ENCODE measurements at regions not wholly inside any gene's neighbourhood (a gene's known extent, or its start where the extent isn't known, plus 50 kb on each side); places are given as distances from the start of the nearest gene placed in this dataset.

DNA sequence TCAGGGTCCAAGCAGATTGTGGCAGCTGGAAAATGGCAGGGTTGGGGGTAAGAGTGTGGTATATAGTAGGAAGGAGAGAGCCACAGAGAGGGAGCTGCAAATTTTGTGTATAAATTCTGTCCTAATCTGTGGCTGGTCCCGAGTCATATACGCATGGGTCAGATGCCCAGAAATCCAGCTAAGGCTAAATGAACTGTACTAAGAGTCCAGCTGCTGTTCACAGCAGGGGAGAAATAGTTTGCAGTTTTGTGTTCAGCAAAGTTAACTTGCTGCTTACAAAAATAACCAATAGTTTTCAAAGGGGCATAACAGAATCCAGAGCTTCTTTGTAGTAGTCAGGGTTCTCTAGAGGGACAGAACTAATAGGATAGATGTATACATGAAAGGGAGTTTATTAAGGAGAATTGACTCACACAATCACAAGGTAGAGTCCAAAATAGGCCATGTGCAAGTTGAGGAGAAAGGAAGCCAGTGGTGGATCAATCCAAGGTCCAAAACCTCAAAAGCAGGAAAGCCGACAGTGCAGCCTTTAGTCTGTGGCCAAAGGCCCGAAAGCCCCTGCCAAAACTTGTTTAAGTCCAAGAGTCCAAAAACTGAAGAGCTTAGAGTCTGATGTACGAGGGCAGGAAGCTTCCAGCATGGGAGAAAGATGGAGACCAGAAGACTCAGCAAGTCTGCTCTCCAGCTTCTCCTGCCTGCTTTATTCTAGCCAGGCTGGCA is 146.1 kb upstream of the KBTBD8 start:
- DNase-seq (ENCODE audit: low spot score), result no peak

- no peak for DNase-seq (ENCODE audit: low spot score)
Measured at GRCh38 chr3:66854601-66855151, 143.4 kb upstream of the KBTBD8 start.

DNA sequence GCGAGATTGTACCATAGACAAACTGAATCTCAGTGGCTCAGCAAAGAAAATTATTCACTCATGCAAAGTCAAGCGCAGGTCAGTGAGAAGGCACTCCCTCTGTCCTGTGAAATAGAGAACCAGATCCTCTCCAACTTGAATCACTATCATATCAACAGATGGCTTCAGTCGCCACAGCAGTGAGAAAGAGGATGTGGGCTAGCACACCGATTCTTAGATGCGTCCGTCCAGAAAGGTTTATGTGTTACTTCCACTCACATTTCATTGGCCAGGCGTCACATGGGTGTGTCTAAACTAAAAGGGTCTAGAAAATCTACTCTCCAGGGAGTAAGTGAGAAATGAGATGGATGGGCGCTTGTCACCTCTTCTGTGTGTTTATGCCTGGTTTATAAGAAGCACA is 141.6 kb upstream of the KBTBD8 start:
- DNase-seq (ENCODE audit: low spot score), result no peak

DNA sequence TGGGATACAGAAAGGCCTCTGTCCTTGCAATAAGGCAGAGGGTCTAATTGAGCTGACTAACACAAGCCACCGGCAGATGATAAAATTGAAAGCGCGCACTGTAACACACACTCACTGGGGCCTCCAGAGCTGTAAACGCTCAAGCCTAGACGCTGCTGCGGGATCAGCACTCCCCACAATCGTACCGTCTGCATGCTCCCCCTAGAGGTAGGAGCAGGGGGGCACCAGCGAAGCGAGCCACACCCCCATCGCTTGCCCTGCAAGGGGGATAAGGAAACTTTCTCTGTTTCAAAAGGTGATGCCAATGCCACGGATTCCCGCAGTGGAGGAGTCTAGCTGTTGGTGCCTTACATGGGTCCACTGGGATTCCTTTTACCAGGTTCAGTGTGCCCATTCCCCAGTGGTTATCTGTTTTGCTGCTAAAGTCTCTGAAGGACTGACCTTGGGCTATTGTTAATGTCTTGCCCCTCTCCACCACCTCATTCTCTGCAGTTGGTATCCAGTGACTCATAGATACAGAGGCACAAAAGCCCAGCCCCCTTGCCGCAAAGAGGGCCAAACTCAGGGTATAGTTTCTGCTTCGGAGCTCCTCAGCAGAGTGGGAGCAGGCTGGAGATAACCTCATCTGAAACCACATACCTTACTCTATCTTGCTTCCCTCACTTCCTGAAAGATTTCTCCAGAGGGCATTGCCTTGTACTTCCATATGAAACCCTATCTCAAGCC is 139.3 kb upstream of the KBTBD8 start:
- no peak for DNase-seq (ENCODE audit: low spot score)

DNA sequence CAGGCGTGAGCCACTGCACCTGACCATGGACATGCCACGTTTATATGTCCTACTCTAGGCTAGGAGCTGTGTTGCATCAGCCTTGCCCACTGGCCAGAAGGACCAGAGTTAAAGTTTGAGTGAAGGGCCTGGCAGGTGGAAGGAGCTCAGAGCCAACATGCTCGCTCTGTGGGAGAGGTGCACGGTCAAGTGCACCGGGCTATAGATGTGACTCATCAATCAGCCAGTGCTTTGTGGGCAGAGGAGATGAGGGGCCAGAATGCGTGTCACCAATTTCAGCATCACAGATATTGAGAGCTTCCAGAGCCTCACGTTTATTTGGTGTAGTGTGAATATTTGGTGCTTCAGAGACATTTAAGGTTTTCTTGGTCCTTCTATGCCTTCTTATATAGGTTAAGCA is 137.3 kb upstream of the KBTBD8 start:
- DNase-seq (ENCODE audit: low spot score), result no peak

DNA sequence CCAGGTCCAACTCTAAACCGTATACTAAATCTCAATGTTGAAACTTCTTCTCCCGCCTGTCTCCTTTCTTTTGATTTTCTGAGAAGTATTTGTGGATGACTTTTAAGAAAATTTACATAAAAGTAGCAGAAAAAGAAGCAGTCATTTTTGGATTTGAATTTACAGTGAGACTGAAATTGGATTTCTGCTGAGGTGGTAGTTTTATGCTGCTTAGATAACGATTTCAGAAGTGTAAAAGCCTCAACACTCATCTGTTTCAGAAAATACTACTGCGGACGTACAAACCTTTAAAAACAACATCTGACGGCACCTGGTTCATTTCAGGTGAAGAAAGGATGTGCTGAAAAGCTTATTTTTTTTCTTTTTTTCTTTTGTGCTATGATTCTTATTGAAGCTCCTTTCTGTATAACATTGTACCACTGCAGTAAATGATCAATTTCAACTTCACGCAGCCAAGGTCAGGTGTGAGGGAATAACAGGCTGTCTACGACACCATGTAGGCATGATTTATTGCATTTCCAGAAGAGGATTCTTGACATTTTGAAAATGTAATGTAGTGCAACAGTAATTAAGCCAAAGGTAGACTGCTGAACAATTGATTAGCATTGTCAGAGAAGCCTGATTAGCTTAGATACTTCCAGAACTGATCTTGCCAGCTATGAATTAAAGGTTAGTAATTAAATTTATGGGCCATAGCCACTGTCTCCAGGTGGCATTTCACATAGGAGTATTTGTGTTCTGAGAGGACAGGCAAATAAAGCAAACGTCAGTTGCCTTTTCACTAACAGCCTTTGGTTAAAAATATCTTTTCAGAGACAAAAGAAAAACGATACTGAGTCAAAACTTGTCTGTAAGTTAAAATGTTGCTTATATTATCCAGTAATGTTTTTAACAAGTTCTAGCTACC is 134.6 kb upstream of the KBTBD8 start:
- no peak for DNase-seq (ENCODE audit: low spot score)

GRCh38 chr3:66884659-66885058 is 113.4 kb upstream of the KBTBD8 start:
- no peak for DNase-seq (ENCODE audit: low spot score)

- DNase-seq (ENCODE audit: low spot score), result no peak
Measured at GRCh38 chr3:66885326-66886000, 112.6 kb upstream of the KBTBD8 start.

DNA sequence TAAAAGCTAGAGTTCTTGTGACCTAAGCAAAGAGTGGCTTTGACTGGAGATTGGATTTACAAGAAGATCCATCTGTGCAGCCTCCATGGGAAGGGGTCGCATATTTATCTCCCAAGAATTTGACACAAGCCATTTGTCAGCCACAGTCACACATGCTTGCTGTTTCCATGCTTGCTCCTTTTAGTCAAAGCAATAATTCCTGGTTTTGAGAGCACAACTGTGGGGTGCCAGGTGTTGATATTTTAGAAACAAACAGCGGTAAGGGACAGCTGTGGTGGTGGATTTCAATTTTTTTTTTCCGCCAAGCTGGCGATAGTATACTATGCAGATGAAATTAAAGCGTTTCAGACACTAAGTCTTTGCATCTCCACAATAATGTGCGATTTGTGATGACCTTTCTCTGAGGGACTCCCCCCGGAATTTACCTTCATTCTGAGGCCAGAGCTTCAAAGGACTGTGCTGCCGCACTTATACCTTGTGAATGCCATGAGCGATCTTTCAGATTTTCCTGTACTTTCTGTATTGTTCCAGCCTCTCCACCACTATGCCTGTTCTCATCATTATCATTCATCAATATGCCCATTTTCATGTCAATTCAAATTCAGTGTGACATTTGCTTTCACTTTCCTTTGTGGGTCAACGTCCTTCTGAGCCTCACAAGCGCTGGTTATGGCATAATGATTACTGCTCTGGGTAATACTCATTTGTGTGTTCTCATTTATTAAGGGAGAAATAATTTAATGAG is 108.2 kb upstream of the KBTBD8 start:
- no peak for DNase-seq (ENCODE audit: low spot score)

DNA sequence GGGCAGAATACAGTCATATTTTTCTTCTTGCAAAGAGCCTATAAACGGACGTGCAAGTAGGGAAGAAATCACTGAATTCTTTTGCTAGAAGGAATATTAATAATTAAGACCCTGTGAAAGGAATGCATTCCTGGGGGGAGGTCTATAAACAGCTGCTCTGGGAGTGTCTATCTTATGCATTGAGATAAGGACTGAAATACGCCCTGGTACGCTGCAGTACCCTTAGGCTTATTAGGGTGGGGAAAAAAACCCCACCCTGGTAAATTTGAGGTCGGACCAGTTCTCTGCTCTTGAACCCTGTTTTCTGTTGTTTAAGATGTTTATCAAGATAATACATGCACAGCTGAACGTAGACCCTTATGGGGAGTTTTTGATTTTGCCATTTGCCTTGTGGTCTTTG is 100.0 kb upstream of the KBTBD8 start:
- DNase-seq (ENCODE audit: low spot score), result no peak

GRCh38 chr3:66904336-66904735 is 93.8 kb upstream of the KBTBD8 start:
- no peak for DNase-seq (ENCODE audit: low spot score)

GRCh38 chr3:66904831-66905493 is 93.1 kb upstream of the KBTBD8 start:
- peak; percentile 4 for DNase-seq (ENCODE audit: low spot score)

GRCh38 chr3:66907136-66907535 is 91.0 kb upstream of the KBTBD8 start:
- no peak for DNase-seq (ENCODE audit: low spot score)

- DNase-seq (ENCODE audit: low spot score), result no peak
Measured at GRCh38 chr3:66910266-66911055, 87.6 kb upstream of the KBTBD8 start.

DNA sequence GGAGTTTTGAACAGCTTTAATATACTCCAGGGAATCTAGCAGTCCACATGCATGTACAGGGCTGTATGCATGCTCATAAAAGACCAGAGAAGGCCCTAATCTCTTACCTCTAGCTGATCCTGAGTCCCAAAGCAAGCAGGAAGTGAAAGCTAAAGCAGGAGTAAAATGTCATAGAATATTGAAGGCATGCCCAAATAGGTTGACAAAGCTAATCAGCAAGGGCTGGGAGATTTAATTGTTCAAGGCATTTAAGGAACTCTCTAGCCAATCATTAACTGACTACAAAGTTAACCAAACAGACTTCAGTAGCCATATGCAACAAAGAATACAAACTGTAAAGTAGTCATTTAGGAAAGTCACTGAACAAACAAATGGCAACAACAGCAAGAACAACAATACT is 85.8 kb upstream of the KBTBD8 start:
- no peak for DNase-seq (ENCODE audit: low spot score)

DNA sequence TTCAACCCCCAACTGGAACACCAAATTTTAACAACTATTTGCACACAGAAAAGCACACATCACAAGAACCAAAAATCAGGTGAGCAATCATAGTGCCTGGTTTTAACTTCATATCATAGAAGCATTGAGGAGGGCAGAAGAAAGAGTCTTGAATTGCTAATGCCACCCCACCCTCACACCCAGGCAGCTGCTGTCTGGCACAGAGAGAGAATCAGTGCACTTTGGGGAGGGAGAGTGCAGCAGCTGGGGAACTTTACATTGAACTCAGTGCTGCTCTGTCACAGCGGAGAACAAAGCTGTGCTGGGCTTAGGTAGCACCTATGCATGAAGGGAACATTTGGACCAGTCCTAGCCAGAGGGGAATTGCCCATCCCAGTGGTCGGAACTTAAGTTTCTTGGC is 76.0 kb upstream of the KBTBD8 start:
- no peak for DNase-seq (ENCODE audit: low spot score)

DNA sequence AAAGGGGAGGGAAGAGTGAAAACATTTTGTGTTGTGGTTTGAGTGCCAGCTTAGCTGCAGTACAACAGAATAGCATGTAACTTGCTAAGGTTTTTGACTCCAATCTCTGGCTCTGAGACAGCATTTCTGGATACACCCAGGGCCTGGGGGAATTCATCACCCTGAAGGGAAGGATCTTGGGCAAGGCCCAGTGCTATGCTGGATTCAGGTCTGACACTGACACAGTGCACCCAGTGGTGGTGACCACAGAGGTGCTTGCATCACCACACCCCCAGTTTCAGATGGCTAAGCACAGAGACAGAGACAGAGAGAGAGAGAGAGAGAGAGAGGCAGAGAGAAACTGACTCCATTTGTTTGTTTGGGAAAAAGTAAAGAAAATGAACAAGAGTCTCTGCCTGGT is 74.1 kb upstream of the KBTBD8 start:
- DNase-seq (ENCODE audit: low spot score), result no peak

GRCh38 chr3:66928252-66928651 is 69.9 kb upstream of the KBTBD8 start:
- no peak for DNase-seq (ENCODE audit: low spot score)

- DNase-seq (ENCODE audit: low spot score), result no peak
Measured at GRCh38 chr3:66931291-66931690, 66.8 kb upstream of the KBTBD8 start.

- DNase-seq (ENCODE audit: low spot score), result no peak
Measured at GRCh38 chr3:66931699-66932098, 66.4 kb upstream of the KBTBD8 start.

All from pons (tissue), 1 donor.